Pulmonary artery endothelial cell (primary cell): ENCODE measurements at regions not wholly inside any gene's neighbourhood (a gene's known extent, or its start where the extent isn't known, plus 50 kb on each side); places are given as distances from the start of the nearest gene placed in this dataset.

Experiments used
- DNase-seq: peaks from one replicate; pipeline ENCODE4 v3.0.0-alpha.2; 2011; ENCODE audit warnings: low read depth, low spot score

DNA sequence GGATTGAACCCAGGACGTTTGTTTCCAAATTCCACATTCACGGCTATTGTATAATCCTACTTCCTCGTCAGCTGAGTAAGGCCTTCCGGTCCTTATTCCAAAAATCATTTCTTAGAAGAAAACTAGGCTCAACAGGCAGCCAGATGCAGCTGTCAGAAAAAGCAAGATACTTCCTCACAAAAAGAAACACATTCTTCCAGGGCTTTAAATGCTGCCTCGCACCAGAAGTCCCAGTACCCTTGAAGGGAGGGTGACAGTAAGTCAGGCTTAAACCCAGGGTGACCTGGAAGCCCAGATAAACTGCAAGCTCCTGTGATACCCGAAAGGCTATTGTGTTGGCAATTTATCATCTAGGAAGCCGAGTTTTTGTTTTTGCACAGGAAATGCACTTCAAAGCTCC lies 414.0 kb downstream of the NFIB start:
- no peak for DNase-seq

DNA sequence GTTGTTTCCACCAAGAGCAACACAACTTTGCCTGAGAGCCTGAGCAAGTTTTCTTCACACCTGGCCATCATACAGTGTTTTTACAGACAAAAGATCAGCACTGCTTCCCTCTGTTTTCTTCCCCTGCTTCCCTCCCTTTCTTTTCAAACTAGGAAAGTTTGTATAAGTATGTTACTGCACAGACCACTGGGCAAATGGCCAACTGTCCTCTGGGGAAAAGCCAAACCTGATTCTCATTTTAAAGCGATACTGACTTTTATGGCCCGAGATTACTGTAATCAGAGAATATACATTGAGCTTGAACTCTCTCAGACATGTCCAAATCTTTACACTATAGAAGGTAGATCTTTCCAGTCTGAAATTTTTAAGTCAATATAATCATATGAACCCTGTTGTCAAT lies 415.0 kb downstream of the NFIB start:
- no peak for DNase-seq

DNA sequence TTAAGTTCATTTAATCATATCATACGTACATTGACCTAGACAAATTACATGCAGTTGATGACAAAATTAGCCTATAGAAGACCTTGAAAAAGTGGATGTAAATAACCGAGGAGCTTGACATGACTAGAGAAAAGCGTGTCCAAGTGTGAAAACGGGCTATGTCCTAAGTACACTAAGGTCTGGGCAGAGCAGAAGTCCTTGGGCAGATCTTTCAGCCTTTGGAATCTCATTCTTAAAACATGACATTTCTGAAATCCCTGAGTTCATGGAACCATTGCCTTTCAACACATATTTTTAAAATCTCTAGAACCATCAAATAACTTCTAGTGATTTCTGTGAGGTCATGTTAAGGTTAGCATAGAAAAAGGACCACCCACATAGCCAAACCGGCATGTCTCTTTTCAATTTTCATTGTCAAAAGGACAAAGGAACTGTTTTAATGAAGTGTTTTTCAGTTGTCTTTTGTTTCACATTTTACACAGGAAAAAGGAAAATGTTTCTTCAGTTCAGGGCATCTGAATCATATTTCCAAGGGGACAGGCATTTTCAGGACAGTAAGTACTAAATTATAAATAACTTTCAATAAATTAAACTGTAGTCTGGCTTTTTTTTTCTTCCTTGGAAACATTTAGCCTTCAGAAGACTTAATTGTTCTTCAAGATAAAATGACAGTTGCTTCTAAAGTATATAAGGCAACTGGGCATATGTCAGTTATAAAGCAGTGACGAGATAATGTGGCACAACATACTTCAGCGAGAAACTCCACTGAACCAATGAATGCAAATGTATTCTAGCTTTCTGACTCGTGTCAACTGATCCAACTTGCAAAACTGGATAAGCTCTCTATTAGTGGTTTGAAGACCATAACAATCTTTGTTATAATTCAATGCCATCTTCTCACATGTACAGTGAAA lies 416.8 kb downstream of the NFIB start:
- DNase-seq, result no peak

DNA sequence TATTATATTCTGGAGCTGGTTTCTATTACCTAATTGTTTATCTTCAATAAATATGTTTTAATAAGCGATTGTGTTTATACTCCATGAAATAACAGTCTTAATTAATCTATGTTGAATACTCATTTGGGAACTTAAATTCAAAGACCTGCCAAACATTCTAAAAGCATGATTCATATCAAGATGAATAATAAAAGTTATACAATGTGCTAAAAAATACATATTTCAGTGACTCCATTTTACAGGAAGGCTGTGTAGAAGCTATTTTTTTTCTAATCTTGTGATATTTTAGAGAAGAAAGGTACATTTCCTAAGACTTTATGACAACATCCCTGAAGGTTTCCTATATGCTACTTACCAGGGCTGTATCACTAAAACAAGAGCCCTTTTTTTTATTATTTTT lies 417.9 kb downstream of the NFIB start:
- no peak for DNase-seq

DNA sequence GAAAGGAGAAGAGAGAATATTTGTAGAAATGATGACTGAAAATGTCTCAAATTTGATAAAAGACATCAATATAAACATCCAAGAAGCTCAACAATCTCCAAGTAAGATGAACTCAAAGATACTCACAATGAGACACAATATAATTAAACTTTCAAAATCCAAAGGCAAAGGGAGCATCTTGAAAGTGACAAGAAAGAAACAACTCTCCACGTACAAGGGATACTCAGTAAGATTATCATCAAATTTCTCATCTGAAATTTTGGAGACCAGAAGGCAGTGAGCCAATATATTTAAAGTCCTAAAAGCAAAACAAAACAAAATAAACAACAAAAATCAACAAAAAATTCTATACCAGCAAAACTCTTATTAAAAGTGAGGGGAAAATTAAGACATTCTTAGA lies 428.7 kb downstream of the NFIB start:
- DNase-seq, result no peak

DNA sequence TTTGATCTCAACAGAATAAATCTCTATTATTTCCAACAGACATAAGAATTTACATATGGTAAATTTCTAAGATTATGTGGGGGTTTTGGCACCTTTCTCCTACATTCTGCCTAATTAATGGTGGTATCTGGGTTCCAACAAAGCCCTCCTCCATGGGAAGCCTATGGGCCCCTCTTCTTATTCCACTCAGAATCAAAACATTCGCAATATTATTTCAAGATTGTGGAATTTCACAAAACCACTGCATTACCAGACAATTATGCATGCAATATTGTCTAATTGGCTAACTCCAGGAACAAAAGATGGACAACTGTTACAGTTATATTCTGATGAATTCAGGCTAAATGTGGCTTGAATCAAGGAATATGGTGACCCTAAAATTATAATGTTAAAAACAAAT lies 434.0 kb downstream of the NFIB start:
- no peak for DNase-seq

DNA sequence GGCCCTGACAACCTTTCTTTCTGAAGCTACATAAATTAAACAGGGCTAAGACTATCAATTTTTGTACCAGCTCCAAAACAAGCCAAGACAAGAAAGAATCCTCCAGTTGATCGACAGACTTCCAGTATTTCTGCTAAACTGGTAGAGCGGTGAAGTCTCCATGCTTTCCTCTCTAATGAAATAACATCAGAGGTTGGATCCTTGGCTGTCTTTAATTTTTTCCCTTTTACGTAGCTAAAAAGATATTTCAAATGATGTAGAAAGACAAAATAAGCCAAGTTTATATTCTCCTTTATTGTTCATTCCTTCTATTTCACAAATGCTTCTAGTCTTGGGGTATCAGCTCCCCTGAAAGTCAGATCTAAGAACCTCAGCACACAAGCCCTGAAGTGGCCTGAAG lies 434.9 kb downstream of the NFIB start:
- no peak for DNase-seq

DNA sequence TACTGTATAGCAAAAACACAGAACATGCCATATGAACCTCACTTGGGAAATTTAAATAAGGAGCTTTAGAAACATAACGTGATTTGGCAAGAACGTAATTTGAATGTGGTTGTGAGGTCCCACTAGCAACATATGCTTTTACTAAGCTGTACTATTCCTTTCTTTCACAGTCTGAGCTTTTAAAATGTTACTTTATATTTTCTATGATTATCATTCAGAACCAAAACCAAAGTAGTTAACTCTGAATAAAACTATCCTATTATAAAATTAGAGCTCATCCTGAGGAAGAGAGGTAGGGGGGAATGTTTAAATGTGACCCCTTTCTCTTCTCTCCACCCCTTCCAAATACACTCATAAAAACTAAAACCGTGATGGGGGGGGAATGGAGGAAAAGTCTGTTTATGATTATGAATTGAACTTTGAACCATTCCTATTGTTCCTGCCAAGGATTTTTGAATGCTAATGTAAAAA lies 435.7 kb downstream of the NFIB start:
- no peak for DNase-seq

DNA sequence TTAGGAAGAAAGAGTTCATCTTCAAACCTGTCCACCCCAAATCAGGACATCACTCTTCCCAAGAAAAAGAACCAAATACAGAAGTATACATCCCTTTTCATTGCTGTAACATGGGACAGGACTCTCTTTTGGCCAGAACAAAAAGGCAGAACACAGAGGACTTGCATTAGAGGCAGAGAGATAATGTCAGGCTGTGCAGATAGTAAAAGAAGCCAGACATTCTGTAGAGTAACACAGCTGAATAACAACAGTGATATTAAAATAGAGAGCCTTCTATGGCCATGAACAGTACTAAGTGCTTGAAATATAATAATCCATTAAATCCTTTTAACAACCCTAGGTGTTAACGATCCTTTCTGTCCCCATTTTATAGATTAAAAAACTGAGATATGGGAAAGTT lies 437.2 kb downstream of the NFIB start:
- DNase-seq, result no peak

DNA sequence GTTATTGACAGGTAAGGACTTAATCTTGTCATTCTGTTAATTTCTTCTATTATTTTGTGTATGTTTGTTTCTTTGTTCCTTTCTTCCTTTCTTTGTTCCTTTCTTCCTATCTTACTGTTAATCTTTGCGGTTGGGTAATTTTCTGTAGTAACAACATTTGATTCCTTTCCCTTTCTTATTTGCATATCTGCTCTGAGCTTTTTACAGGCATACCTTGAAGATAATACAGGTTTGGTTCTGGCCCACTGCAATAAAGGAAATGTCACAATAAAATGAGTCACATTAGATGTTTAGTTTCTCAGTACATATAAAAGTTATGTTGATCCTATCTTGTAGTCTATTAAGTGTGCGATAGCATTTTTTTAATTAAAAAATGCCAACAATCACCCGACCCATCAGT lies 440.7 kb downstream of the NFIB start:
- DNase-seq, result no peak

DNA sequence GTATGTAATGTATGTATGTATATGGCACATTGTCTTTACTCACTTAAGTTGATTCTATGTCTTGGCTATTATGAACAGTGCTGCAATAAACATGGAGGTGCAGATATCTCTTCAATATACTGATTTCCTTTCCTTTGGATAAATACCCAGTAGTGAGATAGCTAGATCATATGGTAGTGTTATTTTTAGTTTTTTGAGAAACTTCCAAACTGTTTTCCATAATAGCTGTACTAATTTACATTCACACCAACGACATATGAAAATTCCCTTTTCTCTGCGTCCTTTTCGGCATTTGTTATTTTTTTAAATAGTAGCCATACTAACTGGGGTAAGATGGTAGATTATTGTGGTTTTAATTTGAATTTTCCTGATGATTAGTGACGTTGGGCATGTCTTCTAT lies 445.6 kb downstream of the NFIB start:
- DNase-seq, result no peak

DNA sequence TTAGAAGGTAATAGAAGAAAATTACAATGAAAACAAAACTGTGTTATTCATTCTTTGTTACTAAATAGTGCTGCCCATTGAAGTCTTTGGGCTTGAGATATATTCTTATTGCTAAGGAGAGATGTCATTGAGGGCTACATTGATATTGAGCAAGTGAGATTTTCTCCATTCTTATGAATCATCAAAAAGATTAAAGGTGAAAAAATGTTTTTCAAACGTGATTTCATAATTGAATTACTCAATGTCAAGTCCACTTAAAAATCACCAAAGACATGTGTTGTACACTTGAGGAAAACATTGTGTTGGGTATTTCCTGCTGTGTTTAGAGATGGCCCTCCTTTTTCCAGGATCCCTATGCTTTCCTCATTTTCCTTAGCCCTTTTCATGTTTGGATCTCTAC lies 448.1 kb downstream of the NFIB start:
- no peak for DNase-seq

DNA sequence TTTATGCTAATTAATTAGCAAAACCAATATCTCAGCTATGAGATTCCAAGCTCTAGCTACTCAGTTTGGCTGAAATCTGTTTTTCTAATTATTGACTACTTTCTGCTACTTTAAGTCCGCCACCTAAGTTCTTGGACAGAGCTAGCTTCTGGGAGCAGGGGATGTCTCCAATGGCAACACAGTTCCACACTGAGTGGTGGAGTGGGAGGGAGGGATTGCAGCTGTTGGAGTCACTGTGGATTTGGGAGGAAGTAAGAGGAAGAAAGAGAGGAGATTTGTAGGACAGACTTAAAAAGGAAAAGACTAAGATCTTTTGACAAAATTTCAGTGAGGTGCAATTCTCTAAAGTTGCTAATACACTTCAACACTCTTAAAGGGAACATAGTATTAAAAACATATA lies 450.8 kb downstream of the NFIB start:
- no peak for DNase-seq

DNA sequence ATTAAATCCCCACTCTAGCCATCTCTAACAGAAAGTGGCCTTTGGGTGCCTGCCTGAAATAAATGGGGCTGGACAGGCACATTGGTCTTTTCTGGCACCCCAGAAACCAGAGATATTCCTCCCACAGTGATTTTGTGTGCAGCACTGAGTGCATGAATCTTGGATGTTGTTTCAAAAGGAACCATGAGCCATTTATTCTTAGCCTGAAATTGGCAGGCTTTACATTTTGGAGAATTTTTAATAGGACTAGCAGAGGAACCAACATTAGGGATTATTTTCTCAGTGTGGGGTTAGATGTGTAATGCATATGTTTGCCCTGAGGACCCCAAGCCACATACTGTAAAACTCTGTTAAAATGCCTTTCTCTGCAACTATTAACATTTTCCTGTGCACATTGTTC lies 451.3 kb downstream of the NFIB start:
- DNase-seq, result no peak

DNA sequence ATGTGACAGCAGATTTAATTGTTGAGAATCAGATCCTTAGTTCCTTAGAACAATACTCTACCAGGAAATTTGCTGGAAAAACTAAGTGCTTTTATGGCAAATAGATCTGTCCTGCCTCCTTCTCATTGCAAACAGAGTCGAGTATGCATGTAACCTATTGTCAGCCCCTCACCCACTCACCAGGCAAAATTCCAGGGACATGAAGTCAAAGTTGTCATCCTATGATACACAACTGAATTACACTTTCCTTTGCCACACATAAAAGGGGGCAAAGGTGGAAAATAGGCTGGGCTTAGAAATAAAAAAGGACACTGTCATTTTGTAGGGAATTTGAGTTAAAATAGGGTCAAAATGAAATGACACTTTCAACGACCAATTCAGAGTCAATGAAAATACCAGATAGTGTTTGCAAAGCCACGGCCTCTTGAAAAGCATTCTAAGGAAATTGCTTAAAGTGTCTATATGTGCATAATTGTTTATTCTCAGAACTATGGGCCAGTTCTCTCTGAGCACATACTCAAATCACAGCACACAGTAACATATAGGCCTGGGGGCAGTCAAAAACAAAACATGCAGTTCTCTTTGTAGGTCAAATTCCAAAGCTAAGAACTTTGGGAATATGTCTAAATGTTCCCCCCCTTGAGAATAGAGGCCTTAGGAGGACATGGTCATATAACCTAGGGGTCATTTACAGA lies 452.8 kb downstream of the NFIB start:
- DNase-seq, result no peak

DNA sequence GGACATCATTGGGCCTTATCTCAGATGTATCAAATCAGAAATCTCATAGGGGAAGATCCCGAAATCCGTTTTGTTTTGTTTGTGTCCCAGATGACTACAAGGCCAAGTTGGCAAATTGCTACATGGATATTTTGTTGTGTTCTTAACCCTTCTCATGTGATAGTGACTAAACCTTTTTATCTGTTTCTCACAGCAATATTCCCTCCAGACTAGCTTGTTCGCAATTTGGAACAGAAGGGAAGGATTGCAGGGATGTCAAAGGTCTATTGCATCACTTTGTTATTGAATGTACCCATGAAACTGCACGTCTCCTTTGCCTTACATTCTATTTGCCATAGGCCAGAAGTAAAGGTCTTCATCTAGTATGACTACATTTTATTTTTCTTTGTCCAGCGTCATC lies 453.9 kb downstream of the NFIB start:
- no peak for DNase-seq

DNA sequence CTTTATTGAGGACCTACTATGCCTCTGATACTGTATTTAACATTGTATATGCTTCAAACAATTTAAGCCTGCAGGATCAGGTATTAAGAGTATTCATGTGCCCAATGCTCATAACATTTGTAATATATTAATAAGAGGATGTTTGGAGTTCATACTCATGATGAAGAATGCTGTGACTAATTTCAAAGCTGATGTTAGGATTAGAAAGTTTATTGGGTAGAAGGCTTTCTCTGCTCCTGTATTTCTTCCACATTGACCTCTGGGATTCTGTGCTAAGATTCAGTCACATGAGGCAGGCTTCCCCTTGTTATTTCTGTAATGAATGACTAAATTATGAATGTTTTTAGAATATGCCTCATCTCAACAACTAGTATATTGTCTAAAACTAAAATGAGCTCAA lies 456.4 kb downstream of the NFIB start:
- no peak for DNase-seq

DNA sequence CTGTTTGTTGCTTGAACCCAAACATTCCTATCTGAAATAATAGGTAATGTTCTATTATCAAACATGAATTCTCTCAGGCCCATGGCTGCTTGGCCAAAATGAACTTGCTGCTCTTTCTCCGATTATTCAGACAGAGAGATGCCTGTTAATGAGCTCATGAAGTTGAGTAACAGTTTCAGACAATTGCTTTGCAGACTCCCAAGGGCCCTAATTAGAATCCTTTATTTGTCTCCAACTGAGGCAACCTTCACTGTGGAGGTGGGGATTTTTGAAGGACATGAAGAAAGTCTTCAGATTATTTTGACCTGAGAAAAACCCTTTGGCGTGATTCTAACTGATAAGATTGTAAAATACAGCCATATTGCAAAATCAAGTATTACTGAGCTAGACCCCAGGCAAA lies 466.7 kb downstream of the NFIB start:
- no peak for DNase-seq

DNA sequence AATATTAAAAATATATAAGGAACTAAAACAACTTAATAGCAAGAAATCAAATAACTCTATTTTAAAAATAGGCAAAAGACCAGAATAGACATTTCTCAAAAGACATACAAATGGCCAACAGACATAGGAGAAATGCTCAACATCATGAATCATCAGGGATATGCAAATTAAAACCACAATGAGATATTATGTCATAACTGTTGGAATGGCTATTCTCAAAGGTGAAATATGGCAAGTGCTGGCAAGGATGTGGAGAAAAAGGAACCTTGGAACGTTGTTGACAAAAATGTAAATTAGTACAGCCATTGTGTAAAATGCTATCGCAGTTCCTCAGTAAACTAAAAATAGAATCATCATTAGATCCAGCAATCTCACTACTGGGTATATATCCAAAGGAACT lies 468.5 kb downstream of the NFIB start:
- no peak for DNase-seq

DNA sequence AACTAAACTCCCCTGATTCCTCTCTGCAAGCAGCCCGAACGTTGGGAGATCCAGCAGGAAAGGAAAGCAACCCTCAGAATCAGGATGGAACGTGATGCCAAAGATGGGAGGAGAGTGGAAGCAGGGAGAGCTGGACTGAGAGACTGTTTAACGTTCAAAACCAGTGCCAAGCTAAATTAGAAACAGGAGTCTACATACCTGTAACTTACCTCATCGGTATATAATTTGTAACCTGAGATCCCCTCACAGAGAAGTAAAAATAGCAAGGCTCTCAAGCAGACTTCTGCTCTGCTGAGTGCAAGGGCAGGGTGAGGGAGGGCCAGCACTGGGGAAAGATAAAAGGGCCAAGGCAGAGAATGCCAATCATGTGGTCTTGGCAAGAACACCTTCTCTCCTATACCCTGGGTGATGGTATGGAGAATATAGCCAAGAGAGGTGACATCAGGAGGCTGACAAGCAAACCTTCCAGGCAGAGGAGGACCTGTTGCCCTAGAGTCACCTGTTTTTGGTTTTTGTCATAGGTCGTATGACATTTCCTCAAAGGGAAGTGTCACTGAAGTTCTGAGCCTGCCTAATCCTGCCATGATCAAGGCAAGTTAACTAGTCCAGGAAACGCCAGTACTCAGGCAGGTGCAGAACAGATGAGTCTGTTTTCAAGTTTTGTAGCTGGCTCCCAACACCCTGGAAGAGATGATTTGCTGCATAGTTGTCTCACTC lies 472.0 kb downstream of the NFIB start:
- no peak for DNase-seq

DNA sequence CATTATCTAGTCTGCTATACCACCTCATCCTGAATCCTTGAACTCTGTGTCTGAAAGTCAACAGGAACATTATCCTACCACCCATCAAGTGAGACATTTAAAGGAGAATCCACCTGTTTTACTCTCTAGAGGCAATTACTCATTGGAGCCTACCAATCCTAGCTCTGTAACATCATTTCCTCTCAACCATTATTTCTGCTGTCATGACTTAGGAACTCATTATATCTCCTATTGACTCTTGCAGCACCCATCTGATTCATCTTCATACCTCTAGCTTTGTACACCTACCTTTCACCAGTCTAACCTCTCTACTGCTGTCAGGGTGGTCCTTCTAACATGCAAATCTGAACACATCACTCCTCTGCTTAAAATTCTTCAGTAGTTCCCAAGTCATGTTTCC lies 481.5 kb downstream of the NFIB start:
- DNase-seq, result no peak

DNA sequence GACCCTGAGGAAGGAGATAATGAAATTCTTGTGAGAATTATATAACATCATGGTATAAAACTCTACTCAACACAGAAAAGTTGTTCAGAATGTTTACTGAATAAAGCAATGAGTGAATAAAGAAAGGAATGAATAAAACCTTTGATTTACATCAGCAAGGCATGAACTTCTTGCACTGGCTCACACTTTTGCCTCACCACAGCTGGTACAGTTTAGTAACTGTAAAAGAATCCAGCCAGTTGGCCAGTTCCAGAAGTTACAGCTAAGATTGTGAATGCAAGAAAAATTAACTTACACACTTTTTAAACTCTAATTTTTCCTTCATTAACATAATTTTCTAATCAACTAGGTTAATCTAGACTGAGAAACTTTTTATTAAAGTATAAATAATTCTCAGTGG lies 490.9 kb downstream of the NFIB start:
- no peak for DNase-seq
